ENCODE measurements at regions not wholly inside any gene's neighbourhood (a gene's known extent, or its start where the extent isn't known, plus 50 kb on each side); places are given as distances from the start of the nearest gene placed in this dataset.
"Not testable (repeated sequence)": the region's sequence is repeated elsewhere in the genome, so short reads cannot be mapped to it uniquely, and the experiment has no call there.

DNA sequence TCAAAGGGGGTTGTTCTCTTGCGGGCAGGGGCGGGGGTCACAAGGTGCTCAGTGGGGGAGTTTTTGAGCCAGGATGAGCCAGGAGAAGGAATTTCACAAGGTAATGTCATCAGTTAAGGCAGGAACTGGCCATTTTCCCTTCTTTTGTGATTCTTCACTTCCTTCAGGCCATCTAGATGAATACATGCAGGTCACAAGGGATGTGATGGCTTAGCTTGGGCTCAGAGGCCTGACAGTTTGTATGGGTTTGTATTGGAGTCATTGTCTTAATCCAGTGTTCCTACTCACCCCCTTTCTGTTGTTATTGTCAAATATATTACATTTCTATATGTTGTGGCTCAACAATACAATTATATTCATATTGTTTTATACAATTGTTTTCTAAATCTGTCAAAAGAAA, 238.0 kb downstream of the SUCLG1 start:
- not testable (repeated sequence) for H3K4me1 ChIP-seq (ENCODE audit: insufficient read depth, low read length); H3K9ac ChIP-seq (ENCODE audit: low read depth, low read length); H3K9me3 ChIP-seq (ENCODE audit: control insufficient read depth, insufficient read depth, low read length); H3K36me3 ChIP-seq (ENCODE audit: insufficient read depth, low read length)

DNA sequence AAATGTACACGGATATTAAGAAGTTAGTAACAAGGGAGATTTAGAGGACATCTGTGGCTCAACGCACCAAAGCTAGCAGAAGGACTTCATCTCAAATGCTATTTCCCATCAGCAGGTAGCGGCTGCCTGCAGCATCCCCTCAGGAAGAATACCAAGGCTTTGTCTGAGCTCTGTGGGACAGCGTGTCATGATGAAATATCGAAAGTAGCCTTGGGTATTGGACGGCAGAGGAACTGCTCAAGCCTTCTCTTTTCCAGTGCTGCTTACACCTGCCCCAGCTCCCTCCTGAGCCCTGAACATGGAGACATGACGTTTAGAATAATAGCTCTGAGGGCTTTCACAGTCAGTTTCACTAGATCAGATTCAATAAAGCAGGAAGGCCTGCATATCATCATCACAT, 241.6 kb downstream of the SUCLG1 start:
- peaks cover 5% of the 10 kb centered on the region for H3K4me1 ChIP-seq (ENCODE audit: insufficient read depth, low read length)
- H3K9me3 ChIP-seq (ENCODE audit: control insufficient read depth, insufficient read depth, low read length) = no peaks in the 10 kb centered on the region
- no peaks in the 10 kb centered on the region for H3K36me3 ChIP-seq (ENCODE audit: insufficient read depth, low read length)
- no peak overlapping the region for H3K9ac ChIP-seq (ENCODE audit: low read depth, low read length)

DNA sequence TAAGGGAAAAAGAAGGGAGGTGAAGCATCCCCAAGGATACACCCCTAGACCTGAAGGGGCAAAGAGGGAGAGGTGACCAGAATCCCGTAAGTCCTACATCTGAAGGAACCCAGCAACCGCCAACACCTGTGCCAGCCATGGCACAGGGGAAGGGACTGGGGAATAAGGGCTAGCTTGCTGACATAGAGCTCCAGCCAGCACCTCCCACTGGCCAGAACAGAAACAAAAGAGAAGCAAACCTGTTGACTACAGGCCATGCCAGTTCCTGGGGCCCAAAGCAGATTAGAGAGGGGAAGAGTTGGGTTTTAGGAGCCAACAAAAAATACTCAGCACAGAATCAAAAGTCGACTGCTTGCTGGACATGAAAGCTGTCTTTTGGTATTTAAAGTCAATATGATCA, 244.6 kb downstream of the SUCLG1 start:
- H3K4me1 ChIP-seq (ENCODE audit: insufficient read depth, low read length) = no peaks in the 10 kb centered on the region
- H3K36me3 ChIP-seq (ENCODE audit: insufficient read depth, low read length) = no peaks in the 10 kb centered on the region
- H3K9me3 ChIP-seq (ENCODE audit: control insufficient read depth, insufficient read depth, low read length) = no peaks in the 10 kb centered on the region
- H3K9ac ChIP-seq (ENCODE audit: low read depth, low read length) = no peak overlapping the region

DNA sequence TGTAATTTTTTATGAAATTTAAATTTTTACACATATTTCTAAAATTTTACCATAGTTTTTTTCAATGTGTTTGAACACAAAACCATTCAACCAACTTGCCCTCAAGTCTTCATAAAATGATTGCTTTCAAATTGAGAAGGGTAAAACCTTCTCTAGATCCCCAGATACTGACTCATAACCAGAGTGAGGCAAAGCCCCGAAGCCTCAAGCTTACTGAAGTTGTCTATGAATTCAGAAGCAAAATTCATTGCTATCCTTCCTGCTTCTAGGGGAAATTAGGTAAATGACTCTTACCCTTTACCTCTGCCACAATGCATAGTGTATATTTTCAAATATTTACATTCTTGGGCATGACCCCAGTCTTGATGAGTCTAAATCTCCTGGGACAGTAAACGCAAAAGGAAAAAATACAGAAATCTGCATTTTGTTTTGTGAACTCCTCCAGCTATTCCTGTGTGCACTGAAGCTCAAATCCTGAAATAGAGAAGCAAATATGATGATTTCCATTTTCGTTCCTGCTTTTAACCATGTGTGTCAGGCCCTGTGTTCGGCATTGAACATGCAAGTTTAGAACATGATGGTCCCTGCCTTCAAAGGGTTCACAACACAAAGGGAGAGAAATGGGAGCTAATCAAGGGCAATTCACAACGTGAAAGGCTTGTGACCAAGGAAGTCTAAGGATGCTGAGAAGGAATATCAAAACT, 246.3 kb downstream of the SUCLG1 start:
- Histone ChIP-seq H3K9ac (ENCODE audit: low read depth, low read length) (no peak overlapping the region), H3K36me3 (ENCODE audit: insufficient read depth, low read length) (no peaks in the 10 kb centered on the region), H3K9me3 (ENCODE audit: control insufficient read depth, insufficient read depth, low read length) (no peaks in the 10 kb centered on the region), H3K4me1 (ENCODE audit: insufficient read depth, low read length) (no peaks in the 10 kb centered on the region)

DNA sequence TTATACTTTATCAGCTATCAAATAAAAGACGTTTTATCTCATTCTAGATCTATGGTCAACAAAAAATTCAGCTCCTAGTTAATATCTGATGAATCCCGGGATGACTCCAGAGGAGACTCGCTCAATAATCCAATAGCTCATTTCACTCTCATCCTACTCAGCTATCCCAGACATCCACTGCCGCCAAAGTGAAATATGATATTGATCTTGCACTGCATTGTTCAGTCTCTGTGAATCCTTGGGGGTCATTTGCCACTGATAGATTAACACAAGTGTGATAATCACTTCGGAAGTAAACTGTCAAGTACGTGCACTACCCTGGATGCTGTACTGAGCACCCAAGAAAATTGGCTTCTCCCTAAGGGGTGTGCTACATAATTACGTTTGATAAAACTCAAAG, 249.1 kb downstream of the SUCLG1 start:
- Histone ChIP-seq H3K36me3 (ENCODE audit: insufficient read depth, low read length) (no peaks in the 10 kb centered on the region), H3K9ac (ENCODE audit: low read depth, low read length) (no peak overlapping the region), H3K4me1 (ENCODE audit: insufficient read depth, low read length) (peaks cover 4% of the 10 kb centered on the region; the same call in 1 of the 2 replicates), H3K9me3 (ENCODE audit: control insufficient read depth, insufficient read depth, low read length) (no peaks in the 10 kb centered on the region)

DNA sequence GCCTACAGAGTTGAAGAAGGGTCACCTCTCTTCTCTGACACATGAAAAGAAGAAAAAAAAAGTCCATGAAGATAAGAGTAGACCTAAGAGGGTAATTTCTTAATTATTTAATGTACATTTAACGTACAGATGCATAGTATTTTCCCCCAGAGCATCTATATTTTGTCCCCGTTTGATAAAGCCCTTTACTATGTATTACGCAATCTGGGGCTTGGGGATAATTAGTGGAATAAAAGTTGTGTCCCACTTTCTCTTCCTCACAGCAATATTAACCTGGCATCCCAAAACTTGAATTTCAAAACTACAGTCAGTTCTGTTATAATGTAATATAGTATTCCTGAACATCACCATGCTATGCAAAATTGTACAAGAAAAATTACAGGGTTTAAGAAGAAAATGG, 254.1 kb downstream of the SUCLG1 start:
- H3K9me3 ChIP-seq (ENCODE audit: control insufficient read depth, insufficient read depth, low read length) = no peaks in the 10 kb centered on the region
- no peaks in the 10 kb centered on the region for H3K36me3 ChIP-seq (ENCODE audit: insufficient read depth, low read length)
- H3K4me1 ChIP-seq (ENCODE audit: insufficient read depth, low read length) = peaks cover 4% of the 10 kb centered on the region; the same call in 1 of the 2 replicates
- H3K9ac ChIP-seq (ENCODE audit: low read depth, low read length) = no peak overlapping the region

DNA sequence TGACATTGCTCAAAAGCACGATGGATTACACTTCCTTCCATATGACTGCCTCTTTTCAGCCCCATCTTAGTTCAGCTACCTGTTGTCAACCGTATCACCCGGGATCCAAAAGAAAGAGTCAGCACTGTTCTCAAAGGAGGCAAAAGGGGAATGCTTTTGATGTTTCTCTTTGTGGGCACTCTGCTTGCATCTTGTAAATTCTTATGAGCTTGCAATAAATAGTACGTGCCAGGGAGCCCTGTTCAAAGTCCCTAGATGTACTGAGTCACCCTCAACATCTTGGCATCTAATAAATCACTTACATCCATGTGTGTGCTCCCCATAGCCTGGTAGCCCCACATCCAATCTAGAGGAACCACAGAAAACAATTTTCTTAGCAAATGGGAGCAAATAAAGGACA, 256.9 kb downstream of the SUCLG1 start:
- no peaks in the 10 kb centered on the region for H3K9me3 ChIP-seq (ENCODE audit: control insufficient read depth, insufficient read depth, low read length)
- no peak overlapping the region for H3K9ac ChIP-seq (ENCODE audit: low read depth, low read length)
- peaks cover 4% of the 10 kb centered on the region; the same call in 1 of the 2 replicates for H3K4me1 ChIP-seq (ENCODE audit: insufficient read depth, low read length)
- H3K36me3 ChIP-seq (ENCODE audit: insufficient read depth, low read length) = no peaks in the 10 kb centered on the region

DNA sequence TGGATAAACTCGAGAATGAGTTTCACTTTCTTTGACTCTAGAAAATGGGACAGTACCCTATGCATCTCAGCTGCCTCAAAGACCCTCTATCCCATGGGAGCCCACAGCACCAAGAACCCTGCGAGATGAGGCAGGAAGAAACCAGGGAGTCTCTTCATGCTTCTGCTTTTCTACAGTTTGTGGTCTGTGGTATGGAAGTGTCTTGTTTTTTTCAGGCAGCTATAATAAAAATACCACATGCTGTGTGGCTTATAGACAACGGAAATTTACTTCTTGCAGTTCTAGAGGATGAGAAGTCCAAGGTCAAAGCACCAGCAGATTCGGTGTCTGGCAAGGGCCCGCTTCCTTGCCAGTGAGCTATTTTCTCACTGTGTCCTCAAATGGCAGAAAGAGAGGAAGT, 257.9 kb downstream of the SUCLG1 start:
- Histone ChIP-seq H3K9ac (ENCODE audit: low read depth, low read length) (no peak overlapping the region), H3K9me3 (ENCODE audit: control insufficient read depth, insufficient read depth, low read length) (no peaks in the 10 kb centered on the region)

DNA sequence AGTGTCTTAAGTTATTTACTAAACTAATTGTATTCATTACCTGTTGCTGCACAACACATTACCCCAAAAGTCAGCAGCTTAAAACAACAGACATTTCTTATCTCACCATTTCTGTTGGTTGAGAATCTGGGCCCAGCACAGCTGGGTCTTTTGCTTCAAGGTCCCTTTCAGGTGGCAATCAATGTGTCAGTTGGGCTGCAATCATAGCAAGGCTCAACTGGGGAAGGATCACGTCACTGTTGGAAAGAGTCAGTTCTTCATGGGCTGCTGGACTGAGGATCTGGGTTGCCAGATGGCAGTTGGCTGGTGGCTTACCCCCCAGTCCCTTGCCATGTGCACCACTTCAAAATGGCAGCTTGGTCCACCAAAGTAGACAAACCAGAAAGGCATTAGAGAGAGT, 261.2 kb downstream of the SUCLG1 start:
- no peaks in the 10 kb centered on the region for H3K9me3 ChIP-seq (ENCODE audit: control insufficient read depth, insufficient read depth, low read length)
- H3K4me1 ChIP-seq (ENCODE audit: insufficient read depth, low read length) = no peaks in the 10 kb centered on the region
- no peaks in the 10 kb centered on the region for H3K36me3 ChIP-seq (ENCODE audit: insufficient read depth, low read length)
- H3K9ac ChIP-seq (ENCODE audit: low read depth, low read length) = no peak overlapping the region

More for the DNA sequence above, 257.9 kb downstream of the SUCLG1 start:
- Histone ChIP-seq H3K36me3 (ENCODE audit: insufficient read depth, low read length) (no peaks in the 10 kb centered on the region), H3K4me1 (ENCODE audit: insufficient read depth, low read length) (peaks cover under 1% of the 10 kb centered on the region; the same call in 1 of the 2 replicates)

DNA sequence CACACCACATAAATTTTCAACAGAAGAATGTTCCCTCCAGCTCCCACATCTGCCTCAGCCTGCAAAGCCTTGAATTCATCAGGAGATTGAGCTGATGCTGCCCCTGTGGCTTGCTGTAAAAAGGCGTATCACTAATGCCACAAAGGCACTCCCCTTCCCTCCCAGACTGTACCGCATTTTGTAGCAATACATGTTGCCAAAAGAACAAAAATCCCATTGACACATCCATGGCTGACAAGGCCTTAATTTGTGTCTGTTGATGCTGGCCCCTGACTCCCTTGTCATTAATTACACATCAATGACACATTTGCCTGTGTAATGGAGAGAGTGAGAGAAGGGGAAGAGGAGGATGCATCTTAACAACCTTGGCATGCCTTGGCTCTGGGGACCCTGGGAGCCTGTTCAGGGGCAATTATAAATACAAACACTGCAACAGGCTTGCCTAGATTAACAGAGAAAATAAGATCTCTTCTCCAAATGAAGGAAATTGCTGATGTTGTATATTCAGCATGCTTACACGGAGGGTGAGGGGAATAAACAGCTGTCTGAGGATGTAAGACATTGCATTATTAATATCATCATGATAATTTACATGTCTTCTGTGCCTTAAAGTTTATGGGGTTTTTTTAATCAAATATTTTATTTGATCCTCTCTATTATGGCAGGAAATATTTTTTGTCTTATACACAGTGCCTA, 264.0 kb downstream of the SUCLG1 start:
- Histone ChIP-seq H3K36me3 (ENCODE audit: insufficient read depth, low read length) (no peaks in the 10 kb centered on the region), H3K9ac (ENCODE audit: low read depth, low read length) (no peak overlapping the region), H3K4me1 (ENCODE audit: insufficient read depth, low read length) (no peaks in the 10 kb centered on the region), H3K9me3 (ENCODE audit: control insufficient read depth, insufficient read depth, low read length) (no peaks in the 10 kb centered on the region)

DNA sequence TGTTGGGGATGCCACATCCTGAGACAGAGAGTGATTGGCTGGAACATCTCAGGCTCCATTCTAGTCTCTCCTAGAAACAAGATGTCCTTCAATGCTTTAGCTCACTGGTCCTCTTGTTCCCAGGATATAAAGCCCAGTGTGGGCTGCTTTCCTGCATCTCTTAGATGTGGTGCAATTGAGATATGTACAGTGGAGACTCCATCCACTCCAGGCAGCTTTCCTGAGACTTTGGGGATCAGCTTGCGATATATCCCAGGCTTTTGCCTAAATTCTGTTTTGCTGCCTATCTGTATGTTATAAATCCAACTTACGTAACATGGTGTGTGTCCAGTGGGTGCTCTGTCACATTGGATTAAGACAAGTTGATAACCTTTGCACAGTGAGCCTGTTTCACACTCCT, 264.9 kb downstream of the SUCLG1 start:
- no peaks in the 10 kb centered on the region for H3K4me1 ChIP-seq (ENCODE audit: insufficient read depth, low read length)
- H3K36me3 ChIP-seq (ENCODE audit: insufficient read depth, low read length) = no peaks in the 10 kb centered on the region
- H3K9me3 ChIP-seq (ENCODE audit: control insufficient read depth, insufficient read depth, low read length) = no peaks in the 10 kb centered on the region
- H3K9ac ChIP-seq (ENCODE audit: low read depth, low read length) = no peak overlapping the region

DNA sequence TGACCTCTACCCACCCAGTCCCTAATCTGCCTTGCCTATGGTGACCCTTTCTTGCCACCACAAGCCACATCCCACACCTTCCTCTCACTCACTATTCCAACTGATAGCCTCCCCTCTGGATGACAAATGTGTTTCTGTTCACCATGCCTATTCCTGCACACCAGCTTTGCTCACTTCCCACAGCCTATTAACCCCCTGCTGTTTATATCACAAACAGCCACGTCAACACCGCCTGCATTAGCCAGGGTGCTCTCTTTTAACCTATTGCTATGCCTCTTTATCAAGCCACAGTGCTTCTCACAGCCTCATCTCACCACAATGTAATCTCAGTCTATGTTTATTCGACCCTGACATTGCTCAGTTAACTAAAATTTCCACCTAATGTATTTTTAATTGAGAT, 271.8 kb downstream of the SUCLG1 start:
- Histone ChIP-seq H3K9me3 (ENCODE audit: control insufficient read depth, insufficient read depth, low read length) (no peaks in the 10 kb centered on the region), H3K36me3 (ENCODE audit: insufficient read depth, low read length) (no peaks in the 10 kb centered on the region), H3K4me1 (ENCODE audit: insufficient read depth, low read length) (no peaks in the 10 kb centered on the region), H3K9ac (ENCODE audit: low read depth, low read length) (no peak overlapping the region)

DNA sequence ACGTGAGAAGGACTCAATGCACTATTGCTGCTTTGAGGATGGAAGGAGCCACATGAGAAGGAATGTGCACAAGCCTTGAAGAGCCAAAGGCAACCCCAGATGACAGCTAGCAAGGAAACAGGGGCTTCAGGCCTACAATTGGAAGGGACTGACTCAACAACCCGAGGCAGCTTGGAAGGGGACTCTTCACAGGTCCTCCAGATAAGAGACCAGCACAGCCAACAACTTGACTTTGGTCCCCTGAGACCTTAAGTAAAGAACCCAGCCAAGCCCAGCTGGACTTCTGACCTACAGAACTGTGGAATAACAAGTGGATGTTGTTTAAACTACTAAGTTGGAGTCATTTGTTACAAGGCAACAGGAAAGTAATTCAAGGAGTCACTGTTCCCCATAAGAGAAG, 277.2 kb downstream of the SUCLG1 start:
- no peaks in the 10 kb centered on the region for H3K9me3 ChIP-seq (ENCODE audit: control insufficient read depth, insufficient read depth, low read length)
- H3K4me1 ChIP-seq (ENCODE audit: insufficient read depth, low read length) = no peaks in the 10 kb centered on the region
- H3K36me3 ChIP-seq (ENCODE audit: insufficient read depth, low read length) = no peaks in the 10 kb centered on the region
- no peak overlapping the region for H3K9ac ChIP-seq (ENCODE audit: low read depth, low read length)

DNA sequence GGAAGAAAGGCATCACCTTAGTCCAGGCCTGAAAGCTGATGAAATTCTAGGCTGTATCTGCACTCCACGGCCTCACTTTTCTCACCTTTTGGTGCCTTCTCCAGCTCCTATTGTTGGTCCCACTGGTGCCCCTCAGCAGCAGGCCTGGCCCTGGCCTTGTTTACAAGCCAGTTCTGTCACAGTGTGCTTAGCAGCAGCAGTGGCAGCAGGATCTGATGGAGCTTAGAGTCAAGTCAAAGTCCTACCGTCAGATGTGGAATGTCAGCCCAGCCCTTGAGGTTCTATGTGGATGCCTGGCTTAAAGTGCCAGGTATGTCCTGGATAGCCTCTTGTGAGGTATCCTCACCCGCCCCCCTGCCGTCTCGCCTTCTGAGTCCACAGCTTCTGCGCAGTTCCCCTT, 281.3 kb downstream of the SUCLG1 start:
- Histone ChIP-seq H3K4me1 (ENCODE audit: insufficient read depth, low read length) (no peaks in the 10 kb centered on the region), H3K36me3 (ENCODE audit: insufficient read depth, low read length) (no peaks in the 10 kb centered on the region), H3K9me3 (ENCODE audit: control insufficient read depth, insufficient read depth, low read length) (no peaks in the 10 kb centered on the region), H3K9ac (ENCODE audit: low read depth, low read length) (no peak overlapping the region)

DNA sequence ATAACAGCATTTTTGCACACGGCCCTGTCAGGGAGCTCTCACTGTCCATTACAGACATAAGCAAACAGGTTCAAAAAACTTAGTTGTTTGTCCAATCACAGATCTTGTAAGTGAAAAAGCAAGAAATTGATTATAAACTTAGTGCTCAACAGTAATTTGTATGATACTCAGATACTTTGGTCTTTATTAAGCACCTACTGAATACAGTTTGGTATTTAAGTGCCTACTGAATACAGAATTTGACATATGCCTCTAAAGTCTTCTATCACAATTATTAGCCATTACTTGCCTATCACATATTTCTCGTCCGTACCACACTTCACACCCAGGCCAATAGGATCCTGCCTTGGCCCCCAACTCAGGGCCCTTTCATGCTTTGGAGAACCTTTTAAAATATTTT, 283.1 kb downstream of the SUCLG1 start:
- Histone ChIP-seq H3K9ac (ENCODE audit: low read depth, low read length) (no peak overlapping the region), H3K4me1 (ENCODE audit: insufficient read depth, low read length) (no peaks in the 10 kb centered on the region), H3K36me3 (ENCODE audit: insufficient read depth, low read length) (no peaks in the 10 kb centered on the region), H3K9me3 (ENCODE audit: control insufficient read depth, insufficient read depth, low read length) (no peaks in the 10 kb centered on the region)
